Neural progenitor cell (in vitro differentiated cells): ENCODE measurements at regions not wholly inside any gene's neighbourhood (a gene's known extent, or its start where the extent isn't known, plus 50 kb on each side); places are given as distances from the start of the nearest gene placed in this dataset.

Source experiments
- DNase-seq: peaks from one replicate; pipeline ENCODE4 v3.0.0-alpha.2; 2016; ENCODE audit warnings: low spot score
- H2AFZ ChIP-seq: fragments of 200-600 bp; sonication (generic); replicated peaks from 2 replicates; pipeline ENCODE4 v1.6.1; 2016; ENCODE audit warnings: antibody characterized with exemption
- H3F3A ChIP-seq: fragments of 200-600 bp; sonication (generic); 2 replicates; pipeline ENCODE4 v1.6.1; 2016; ENCODE audit warnings: antibody characterized with exemption, low read depth
- H3K27ac ChIP-seq: fragments of 200-600 bp; sonication (generic); 2 replicates; pipeline ENCODE4 v1.5.1; 2016; ENCODE audit warnings: mild to moderate bottlenecking
- H3K27me3 ChIP-seq: fragments of 200-600 bp; sonication (generic); 2 replicates; pipeline ENCODE4 v1.6.1; 2016; ENCODE audit warnings: mild to moderate bottlenecking, moderate library complexity
- H3K36me3 ChIP-seq: fragments of 200-600 bp; sonication (generic); 2 replicates; pipeline ENCODE4 v1.5.1; 2016
- H3K4me1 ChIP-seq: fragments of 200-600 bp; sonication (generic); 2 replicates; pipeline ENCODE4 v1.6.1; 2016; ENCODE audit warnings: mixed run types
- H3K4me2 ChIP-seq: fragments of 200-600 bp; sonication (generic); 2 replicates; pipeline ENCODE4 v1.6.1; 2016
- H3K4me3 ChIP-seq: fragments of 200-600 bp; sonication (generic); 2 replicates; pipeline ENCODE4 v1.5.1; 2016
- H3K79me2 ChIP-seq: fragments of 200-600 bp; sonication (generic); 2 replicates; pipeline ENCODE4 v1.6.1; 2016; ENCODE audit warnings: low read depth
- H3K9ac ChIP-seq: fragments of 200-600 bp; sonication (generic); 2 replicates; pipeline ENCODE4 v1.6.1; 2016
- H3K9me3 ChIP-seq: fragments of 200-600 bp; sonication (generic); 2 replicates; pipeline ENCODE4 v1.5.1; 2016; ENCODE audit warnings: low read depth
- H4K20me1 ChIP-seq: fragments of 200-600 bp; sonication (generic); 2 replicates; pipeline ENCODE4 v1.6.1; 2016; ENCODE audit warnings: low read depth
- H3K27ac Mint-ChIP-seq: 3 replicates; pipeline ENCODE4 v1.8.0; 2021; ENCODE audit warnings: mixed read lengths
- H3K27me3 Mint-ChIP-seq: 2 replicates; pipeline ENCODE4 v1.8.0; 2022; ENCODE audit warnings: low read depth, mild to moderate bottlenecking, inconsistent platforms, moderate library complexity, mixed read lengths; ENCODE audit not compliant: insufficient read depth
- H3K36me3 Mint-ChIP-seq: 3 replicates; pipeline ENCODE4 v1.8.0; 2021; ENCODE audit warnings: mixed read lengths
- H3K4me1 Mint-ChIP-seq: 3 replicates; pipeline ENCODE4 v1.8.0; 2021; ENCODE audit warnings: mixed read lengths
- H3K4me3 Mint-ChIP-seq: 3 replicates; pipeline ENCODE4 v1.8.0; 2021; ENCODE audit warnings: mild to moderate bottlenecking, moderate library complexity, mixed read lengths
- H3K9me3 Mint-ChIP-seq: 3 replicates; pipeline ENCODE4 v1.8.0; 2020; ENCODE audit warnings: mixed read lengths
- CTCF ChIP-seq: fragments of 200-600 bp; sonication (generic); IDR thresholded peaks from 2 replicates; pipeline ENCODE4 v1.5.1; 2017; ENCODE audit warnings: antibody characterized with exemption, mild to moderate bottlenecking
- EZH2 ChIP-seq: fragments of 200-600 bp; sonication (generic); IDR thresholded peaks from 2 replicates; pipeline ENCODE4 v1.6.1; 2017; ENCODE audit warnings: antibody characterized with exemption, mild to moderate bottlenecking, moderate library complexity
- EZH2phosphoT487 ChIP-seq: fragments of 200-600 bp; sonication (generic); IDR thresholded peaks from 2 replicates; pipeline ENCODE4 v1.6.1; 2017; ENCODE audit warnings: antibody characterized with exemption

- H3K4me3 Mint-ChIP-seq = no peak overlapping the region
- no peak for DNase-seq
- H3K4me2 ChIP-seq = no peak overlapping the region
- H3K9ac ChIP-seq = no peak overlapping the region
- no peaks in the 10 kb centered on the region for H3K36me3 Mint-ChIP-seq
- H3K4me3 ChIP-seq = no peak overlapping the region
- no peaks in the 10 kb centered on the region for H3K9me3 ChIP-seq
- peak overlapping the region; percentile 17 for H2AFZ ChIP-seq
- H3K36me3 ChIP-seq = no peaks in the 10 kb centered on the region
- TF ChIP-seq EZH2 (no peak), EZH2phosphoT487 (no peak), CTCF (no peak)
- H3K27ac Mint-ChIP-seq = no peak overlapping the region
- no peak overlapping the region for H3K27ac ChIP-seq
- peaks cover 9% of the 10 kb centered on the region for H3F3A ChIP-seq
- H3K4me1 Mint-ChIP-seq = peaks cover 4% of the 10 kb centered on the region
- H3K27me3 Mint-ChIP-seq = peaks cover 5% of the 10 kb centered on the region
- no peaks in the 10 kb centered on the region for H3K79me2 ChIP-seq
- no peaks in the 10 kb centered on the region for H3K9me3 Mint-ChIP-seq
- no peaks in the 10 kb centered on the region for H3K27me3 ChIP-seq
- no peaks in the 10 kb centered on the region for H4K20me1 ChIP-seq
- H3K4me1 ChIP-seq = no peaks in the 10 kb centered on the region
Observed at GRCh38 chr7:152564656-152565250, 111.2 kb downstream of the XRCC2 start.

DNA sequence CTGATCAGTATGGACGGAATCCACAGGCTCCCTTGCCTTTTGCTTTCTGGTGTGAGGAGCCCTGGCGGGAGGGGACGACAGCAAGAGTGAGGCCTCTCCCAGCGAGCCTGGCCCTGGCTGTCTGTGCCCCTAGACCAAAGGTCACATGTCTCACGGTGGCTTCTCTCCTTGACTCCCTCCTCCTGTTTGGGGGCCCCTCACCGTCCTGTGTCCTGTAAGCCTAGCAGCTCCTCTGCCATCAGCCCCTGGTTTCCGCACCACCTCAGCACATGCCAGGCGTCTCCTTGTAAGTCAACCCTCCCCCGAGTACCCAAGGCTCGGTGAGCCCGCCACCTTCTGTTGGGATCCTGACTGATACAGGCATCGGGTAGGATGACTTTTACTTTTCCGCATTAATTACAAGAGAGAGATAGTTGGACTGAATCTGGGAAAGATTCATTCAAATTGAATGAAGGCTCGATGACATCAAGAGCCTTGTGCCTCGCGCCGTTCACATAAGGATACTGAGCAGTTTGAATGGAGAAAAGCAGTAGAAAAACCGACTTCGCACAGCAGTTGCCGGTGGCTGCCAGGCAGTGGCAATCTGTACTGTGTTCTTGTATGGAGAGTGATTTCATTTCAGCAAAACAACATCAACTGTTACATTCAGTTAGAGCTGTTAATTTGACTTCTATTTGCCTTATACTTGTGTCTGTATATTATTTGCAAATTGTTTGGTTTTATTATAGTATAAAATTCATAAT, 119.8 kb downstream of the XRCC2 start:
- Histone ChIP-seq H3F3A (no peaks in the 10 kb centered on the region), H3K4me3 (no peak overlapping the region), H3K27ac (no peak overlapping the region), H3K4me2 (no peak overlapping the region), H2AFZ (peak overlapping the region; percentile 68), H4K20me1 (no peaks in the 10 kb centered on the region), H3K36me3 (no peaks in the 10 kb centered on the region), H3K9me3 (no peaks in the 10 kb centered on the region), H3K9ac (no peak overlapping the region), H3K79me2 (no peaks in the 10 kb centered on the region), H3K27me3 (no peaks in the 10 kb centered on the region), H3K4me1 (no peaks in the 10 kb centered on the region)
- peaks cover 7% of the 10 kb centered on the region for H3K27me3 Mint-ChIP-seq
- no peak overlapping the region for H3K4me3 Mint-ChIP-seq
- no peaks in the 10 kb centered on the region for H3K4me1 Mint-ChIP-seq
- no peaks in the 10 kb centered on the region for H3K36me3 Mint-ChIP-seq
- DNase-seq = no peak
- peak overlapping the region; percentile 51 for H3K27ac Mint-ChIP-seq
- TF ChIP-seq EZH2phosphoT487 (no peak), EZH2 (no peak), CTCF (no peak)
- H3K9me3 Mint-ChIP-seq = no peaks in the 10 kb centered on the region

DNA sequence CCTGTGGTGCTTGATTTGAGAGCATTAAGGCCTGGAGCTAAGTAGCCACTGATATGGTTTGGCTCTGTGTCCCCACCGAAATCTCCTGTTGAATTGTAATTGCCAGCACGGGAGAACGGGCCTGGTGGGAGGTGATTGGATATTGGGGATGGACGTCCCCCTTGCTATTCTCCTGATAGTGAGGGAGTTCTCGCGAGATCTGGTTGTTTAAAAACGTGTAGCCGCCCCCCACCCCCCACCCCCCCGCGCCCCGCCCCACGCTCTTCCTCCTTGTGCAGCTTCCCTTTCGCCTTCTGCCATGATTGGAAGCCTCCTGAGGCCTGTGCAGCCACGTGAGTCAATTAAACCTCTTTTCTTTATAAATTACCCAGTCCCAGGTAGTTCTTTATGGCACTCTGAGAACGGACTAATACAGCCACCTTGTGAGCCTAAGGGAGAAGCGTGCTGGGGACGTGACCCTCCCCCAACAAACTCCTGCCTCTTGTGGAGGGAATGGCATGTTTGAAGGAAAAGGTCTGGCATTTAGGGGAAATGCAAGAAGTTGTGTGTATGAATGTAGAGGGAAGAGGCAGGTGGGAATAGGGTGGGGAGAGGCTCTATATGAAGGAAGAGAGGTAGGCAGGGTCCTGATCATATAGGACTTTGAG, 118.0 kb upstream of the KMT2C start:
- H3K36me3 ChIP-seq = no peaks in the 10 kb centered on the region
- H3K79me2 ChIP-seq = no peaks in the 10 kb centered on the region
- H3K4me1 Mint-ChIP-seq = no peaks in the 10 kb centered on the region
- H3K27ac Mint-ChIP-seq = no peak overlapping the region
- H3K9me3 ChIP-seq = no peaks in the 10 kb centered on the region
- TF ChIP-seq EZH2 = no peak
- TF ChIP-seq CTCF = no peak
- no peak for TF ChIP-seq EZH2phosphoT487
- H3K27ac ChIP-seq = no peak overlapping the region
- H3K9me3 Mint-ChIP-seq = no peaks in the 10 kb centered on the region
- no peak overlapping the region for H3K4me2 ChIP-seq
- no peaks in the 10 kb centered on the region for H3K36me3 Mint-ChIP-seq
- H3K27me3 ChIP-seq = no peaks in the 10 kb centered on the region
- H3K9ac ChIP-seq = no peak overlapping the region
- H3K4me1 ChIP-seq = no peaks in the 10 kb centered on the region
- H3K27me3 Mint-ChIP-seq = peaks cover 9% of the 10 kb centered on the region
- H3K4me3 Mint-ChIP-seq = no peak overlapping the region
- H4K20me1 ChIP-seq = no peaks in the 10 kb centered on the region
- H2AFZ ChIP-seq = no peak overlapping the region
- no peak for DNase-seq
- H3F3A ChIP-seq = no peaks in the 10 kb centered on the region
- H3K4me3 ChIP-seq = no peak overlapping the region
